HG03095 (cell line): ENCODE measurements at regions not wholly inside any gene's neighbourhood (a gene's known extent, or its start where the extent isn't known, plus 50 kb on each side); places are given as distances from the start of the nearest gene placed in this dataset.
"Not testable (repeated sequence)": the region's sequence is repeated elsewhere in the genome, so short reads cannot be mapped to it uniquely, and the experiment has no call there.

Experiments
- ATAC-seq: cut with Tn5 transposase; IDR thresholded peaks from one replicate; pipeline ENCODE4 v1.9.1; 2021; ENCODE audit warnings: moderate library complexity; ENCODE audit not compliant: unreplicated experiment

DNA sequence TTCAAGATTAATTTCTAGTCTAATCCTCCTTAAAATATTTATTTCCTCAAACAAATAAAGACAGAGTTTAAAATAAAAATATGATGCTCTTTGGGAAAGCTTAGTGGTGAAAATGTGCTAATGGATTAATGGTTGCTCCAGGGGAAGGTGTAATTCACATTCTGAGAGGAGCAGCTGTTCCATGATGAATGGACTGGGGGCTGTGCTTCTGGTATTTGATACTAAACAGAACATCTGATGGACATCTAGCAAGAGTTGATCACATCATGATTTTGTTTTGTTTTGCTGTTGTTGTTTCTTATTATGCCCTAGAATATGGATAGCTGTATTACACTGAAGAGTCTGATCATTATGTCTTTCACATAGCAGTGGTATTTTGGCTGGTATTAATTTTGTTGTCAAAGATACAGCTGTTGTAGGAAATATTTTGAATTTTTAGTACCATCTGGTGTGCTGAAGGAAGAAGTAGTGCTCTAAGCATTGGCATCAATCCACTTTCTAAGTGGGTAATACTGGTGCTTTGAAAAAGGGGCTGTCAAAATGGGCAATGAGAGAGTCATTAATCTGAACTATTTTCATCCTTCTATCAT is 296.4 kb downstream of the ADAMTS20 start:
- ATAC-seq, result no peak

DNA sequence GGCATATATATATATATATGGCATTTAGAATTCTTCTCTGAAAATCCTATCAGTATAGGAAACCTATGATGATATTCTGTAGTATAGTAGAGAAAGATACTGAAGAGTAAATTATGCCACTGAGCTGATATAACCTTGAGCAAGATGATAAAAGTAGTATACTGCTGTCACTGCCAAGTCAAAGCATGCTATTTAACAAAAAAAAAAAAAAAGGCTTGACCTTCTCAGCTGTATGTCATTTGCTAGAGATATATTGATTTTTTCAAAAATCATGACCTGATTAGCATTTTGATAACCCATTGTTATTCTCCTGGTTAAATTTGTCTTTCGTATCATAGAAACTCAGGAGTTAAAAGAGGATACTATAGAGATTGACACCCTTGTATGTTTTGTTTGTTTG is 299.4 kb downstream of the ADAMTS20 start:
- ATAC-seq, result no peak

DNA sequence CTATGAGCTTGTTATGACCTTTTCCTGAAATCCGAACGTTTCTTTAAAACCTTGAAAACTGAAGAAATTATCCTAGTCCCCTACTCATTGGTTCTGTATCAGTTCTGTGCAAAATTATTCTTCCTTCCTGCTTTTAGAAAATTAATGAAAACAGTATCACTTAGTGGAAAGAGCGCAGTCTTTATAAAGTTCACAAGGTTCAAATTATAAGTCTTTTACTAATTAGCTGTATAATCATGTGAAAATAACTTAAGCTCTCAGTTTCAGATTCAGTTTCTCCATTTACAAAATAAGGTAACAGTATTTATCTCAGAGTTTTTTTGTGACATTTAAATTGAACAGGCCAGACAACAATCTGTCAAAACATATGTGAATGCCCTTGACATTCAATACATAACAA is 306.1 kb downstream of the ADAMTS20 start:
- no peak for ATAC-seq

DNA sequence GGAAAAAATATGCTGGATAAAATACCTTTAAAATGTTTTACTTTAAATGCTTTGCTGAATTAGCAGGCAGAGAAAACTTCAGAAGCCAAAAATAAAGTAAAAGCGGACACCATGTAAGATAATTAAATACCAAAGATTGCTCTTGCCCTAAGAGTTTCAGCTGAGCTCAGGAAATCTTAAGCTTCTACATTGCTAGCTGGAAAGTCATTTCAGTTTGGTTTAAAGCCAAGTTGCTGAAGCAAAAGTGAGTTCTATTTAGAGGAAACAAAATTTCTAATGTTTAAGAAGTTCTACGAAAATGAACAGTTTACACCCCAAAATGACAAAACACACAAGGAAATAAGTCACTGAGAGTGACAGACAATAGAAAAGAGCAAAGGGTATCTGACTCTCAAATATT is 310.0 kb downstream of the ADAMTS20 start:
- no peak for ATAC-seq

DNA sequence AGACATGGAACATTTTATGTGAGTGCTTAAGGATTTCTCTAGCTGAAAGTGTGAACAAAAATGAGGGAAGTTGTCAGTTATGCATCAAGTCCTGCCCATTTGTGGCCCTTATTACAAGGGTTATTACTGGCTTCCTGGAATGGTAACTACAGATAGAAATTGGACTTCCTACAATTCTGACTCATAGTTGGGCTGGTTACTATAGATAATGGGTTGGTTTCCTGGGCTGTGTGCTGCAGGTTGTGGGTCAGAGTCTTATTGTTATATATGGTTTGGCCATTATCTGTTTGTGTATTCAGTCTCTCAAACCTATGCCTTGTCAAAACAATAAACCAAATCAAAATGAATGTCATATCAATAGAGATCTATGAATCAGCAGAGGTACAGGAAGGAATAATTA is 313.7 kb downstream of the ADAMTS20 start:
- ATAC-seq, result no peak

DNA sequence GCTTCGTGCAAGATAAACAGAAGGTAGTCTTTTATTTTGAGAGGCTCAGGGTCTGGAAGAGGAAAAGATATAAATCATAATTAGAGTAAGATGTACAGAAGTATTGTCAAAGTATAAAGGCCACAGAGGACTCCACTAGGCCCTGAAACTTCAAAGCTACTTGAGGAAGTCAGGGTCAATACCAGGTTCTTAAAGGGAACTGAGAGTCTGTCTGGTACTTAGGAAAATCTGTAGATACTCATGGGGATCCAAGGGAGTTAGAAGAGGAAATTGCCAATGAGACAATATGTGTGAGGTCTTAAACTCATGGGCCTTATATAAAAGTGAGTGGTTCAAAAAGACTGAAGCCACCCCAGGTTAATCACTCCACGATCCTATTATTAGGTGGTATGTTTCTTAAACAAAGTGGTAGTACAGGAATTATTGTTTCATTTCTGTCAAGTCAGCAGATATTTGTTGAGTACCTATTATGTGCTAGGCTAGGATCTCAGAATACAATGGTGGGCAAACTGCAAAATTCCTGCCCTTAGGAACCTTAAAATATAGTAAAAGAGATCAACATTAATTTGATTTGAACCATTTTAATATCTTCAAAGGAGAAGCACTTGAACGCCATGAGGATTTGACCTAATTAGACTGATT is 314.6 kb downstream of the ADAMTS20 start:
- ATAC-seq, result no peak

DNA sequence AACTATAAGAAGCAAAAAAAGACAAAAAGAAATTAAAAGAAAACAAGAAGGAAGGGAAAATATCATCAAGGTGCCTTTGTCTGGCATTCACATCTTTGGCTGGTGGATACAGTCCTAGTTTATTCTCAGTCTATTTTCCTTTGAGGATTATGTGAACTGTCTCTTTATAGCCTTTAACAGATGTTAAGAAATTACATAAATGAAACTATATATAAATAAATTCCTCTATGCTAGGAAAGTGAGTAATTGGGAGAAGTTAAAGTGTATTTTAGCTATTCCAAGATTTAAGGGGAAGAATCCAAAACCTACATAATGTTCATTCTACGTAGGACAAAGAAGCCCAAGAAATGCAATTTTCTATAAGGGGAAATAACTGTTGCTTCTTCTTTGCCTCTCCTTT is 316.3 kb downstream of the ADAMTS20 start:
- ATAC-seq, result no peak

DNA sequence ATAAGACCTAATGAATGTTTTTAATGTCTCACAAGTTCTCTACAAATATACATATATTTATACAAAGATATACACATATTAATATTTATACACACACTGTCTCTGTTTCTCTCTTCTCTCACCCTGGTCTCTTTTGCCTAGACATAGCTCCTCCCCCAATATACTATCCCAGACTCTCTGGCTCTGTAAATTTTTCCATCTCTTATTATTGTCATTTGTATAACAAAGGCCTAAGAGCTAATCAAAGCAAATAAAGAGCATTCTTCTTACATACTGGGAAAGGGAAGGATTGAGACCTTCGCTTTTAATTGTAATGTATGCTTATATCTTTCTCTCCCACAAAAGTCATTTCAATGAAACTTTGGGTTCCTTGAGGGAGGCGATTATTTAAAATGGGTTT is 318.1 kb downstream of the ADAMTS20 start:
- no peak for ATAC-seq

DNA sequence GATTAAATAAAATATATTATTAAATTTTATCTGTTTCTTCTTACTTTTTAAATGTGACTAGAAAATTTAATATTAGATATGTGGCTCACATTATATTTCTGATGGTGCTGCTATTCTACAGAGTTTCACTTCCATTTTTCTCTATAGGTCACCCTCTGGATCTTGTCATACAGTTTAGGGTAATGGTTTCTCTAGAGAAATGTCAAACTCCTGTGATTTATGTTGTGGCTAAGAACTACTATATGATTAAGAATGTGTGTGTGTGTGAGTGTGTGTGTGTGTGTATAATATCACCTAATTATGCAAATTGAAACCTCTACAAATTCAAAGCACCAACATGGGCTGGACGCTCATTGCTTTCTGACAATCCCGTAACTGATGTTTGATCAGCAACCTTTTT is 325.9 kb downstream of the ADAMTS20 start:
- ATAC-seq, result no peak

DNA sequence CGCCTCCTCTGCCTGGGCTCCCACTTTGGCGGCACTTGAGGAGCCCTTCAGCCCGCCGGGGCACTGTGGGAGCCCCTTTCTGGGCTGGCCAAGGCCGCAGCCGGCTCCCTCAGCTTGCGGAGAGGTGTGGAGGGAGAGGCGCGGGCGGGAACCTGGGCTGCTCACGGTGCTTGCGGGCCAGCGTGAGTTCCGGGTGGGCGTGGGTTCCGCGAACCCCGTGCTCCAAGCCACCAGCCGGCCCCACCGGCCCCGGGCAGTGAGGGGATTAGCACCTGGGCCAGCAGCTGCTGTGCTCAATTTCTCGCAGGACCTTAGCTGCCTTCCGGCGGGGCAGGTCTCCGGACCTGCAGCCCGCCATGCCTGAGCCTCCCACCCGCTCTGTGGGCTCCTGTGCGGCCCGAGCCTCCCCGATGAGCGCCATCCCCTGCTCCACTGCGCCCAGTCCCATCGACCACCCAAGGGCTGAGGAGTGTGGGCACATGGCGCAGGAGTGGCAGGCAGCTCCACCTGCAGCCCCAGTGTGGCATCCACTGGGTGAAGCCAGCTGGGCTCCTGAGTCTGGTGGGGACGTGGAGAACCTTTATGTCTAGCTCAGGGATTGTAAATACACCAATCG is 327.7 kb downstream of the ADAMTS20 start:
- not testable (repeated sequence) for ATAC-seq

DNA sequence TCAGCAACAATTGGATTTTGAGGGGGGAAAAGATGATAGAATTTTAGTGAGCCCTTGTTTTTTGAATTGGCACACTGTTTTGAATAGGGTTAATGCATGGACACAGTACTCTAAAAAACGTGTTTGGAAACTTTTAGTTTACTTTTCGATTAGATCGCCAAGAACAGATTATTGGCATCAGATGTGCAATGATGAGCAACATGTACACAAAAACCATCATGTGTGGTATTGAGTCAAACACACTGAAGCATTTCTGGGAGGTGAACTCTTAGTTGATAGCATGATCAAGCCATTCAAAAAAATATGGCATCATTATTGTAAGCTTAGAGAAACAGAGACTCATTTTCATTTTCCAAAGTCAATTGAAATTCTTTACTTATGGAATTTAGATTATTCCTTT is 329.2 kb downstream of the ADAMTS20 start:
- ATAC-seq, result no peak

DNA sequence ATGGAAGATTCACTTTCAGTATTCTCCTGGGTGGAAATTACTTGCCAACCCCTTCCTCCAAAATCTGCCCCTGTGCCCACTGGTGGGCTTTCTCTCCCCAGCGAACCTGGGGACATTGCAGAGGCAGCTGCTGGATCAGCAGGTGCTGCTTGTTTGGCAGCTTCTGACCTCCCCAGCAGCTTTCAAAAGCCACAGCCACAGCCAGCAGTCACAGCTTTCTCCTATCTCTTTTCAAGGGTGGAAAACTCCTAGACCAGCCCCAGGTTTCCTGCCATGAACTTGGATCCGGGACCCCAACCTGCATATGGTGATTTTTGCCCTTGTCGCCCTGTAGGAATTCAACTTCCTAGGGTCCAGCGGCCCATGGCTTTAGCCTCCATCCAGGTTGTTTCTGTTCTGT is 330.8 kb downstream of the ADAMTS20 start:
- ATAC-seq, result no peak

DNA sequence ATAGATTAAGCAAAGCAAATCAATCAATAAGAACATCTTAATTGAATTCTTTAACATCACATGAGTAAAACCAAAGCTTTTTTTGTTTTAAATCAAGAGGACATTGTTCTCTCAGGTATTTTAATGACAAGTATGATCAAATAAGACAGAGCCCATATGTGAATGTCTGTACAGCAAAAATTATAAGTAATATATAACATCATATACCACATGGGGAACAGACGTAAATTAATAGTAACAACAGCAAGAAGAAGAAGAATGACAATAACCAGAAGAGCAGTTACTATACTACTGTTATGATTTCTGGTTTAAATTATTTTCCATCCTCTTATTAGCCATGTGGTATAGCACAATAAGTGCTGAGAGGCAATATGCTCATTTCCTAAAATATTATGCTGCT is 335.5 kb downstream of the ADAMTS20 start:
- no peak for ATAC-seq

DNA sequence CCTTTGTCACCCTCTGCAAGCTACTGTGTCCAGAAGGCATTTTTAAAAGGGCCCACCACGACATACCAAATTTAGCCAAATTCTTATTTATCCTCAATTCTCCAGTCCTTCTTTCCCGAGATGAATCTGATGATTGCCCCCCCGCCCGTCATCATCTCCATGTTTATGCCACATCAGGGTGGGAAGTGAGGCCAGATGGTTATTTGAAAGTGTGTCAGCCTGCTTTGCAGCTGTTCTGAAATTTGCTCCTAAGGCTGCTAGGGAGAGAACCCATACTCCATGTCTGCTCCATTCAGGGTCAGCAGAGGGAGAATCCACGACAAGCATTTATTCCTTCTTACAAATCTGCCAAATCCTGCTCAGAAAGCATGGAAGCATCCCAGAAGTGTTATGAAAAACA is 337.8 kb downstream of the ADAMTS20 start:
- ATAC-seq, result no peak

DNA sequence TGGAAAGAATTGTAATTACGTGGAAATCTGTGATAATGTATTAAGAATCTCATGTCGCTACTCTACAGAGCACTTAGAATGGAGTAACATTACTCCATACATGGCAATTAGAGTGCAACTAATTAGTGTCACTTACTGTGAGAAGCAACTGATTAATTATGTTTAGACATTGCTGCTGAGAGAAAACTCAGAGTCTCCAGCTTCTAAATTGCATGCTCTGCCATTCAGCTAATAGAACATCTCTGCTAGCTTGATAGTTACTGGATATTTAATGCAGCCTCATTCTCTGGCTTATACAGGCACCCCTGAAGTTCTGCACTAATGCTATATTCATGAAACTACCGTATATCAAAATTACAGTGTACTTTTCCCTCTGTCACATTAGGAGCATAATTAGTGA is 338.4 kb downstream of the ADAMTS20 start:
- no peak for ATAC-seq

DNA sequence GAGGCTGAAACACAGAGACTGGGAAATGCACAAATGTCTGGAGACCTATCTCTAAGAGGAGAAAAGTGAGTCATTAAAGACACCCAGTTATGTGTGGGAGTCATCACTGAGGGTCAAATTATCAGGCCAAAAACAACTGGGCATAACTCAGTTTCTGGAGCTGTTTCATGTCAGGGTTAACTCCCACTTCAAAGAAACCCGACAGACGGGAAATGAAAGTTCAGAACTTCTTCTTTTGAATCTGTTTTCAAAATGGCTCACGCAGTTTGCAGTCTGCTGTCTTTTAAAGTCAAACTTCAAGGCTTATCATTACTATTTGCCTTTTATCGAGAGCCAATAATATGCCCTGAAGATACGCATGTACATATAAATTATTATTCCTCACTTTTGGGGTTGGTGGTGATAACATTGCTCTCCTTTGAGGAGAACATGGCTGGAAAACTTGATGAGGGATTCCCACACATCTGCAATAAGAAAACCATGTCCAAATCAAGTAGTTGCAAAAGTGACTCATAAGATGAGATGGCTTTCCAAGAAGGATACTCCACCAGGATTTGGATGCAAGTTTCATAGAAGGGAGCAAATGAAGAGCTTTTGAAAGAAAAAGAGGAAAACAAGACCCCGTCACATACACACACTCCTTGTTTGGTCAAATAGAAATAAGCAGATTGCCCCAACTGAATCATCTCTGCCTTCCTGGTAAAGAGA is 341.4 kb downstream of the ADAMTS20 start:
- peak; percentile 96 for ATAC-seq

DNA sequence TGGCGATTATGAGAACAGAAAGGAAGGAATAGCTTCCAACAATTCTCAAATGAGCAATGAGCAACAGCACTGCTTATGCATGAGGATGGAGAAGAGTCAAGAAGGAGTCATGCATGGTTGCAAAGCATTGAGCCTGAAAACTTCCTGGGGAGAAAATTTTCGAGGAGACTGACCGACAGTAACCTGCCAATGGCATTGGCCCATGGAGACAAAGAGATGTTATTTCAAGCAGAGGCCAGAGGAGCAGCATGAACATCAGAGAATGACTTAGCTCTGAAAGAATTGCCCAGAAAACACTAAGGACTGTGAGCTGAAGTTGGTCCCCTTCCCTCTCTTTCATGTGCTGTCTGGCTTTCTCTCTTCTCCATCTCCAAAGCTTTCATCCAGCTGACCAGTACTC is 343.4 kb downstream of the ADAMTS20 start:
- ATAC-seq, result no peak

DNA sequence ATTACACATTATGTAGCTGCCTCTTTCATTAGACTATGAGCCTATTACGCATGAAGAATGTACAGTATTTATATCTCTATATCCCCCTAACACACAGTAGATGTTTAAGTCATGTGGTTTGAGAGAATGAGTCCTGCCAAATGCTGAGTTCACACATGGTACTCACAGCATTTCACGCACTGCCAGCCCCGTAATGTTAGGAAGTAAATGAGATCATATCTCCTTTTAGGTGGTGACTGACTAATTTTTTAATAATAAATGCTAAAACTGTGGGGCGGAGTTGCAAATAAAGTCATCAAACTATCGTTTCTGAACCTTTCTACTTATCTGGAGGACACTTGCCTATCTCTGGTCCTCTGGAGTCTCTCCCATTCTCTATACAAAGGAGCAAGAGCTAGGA is 343.8 kb downstream of the ADAMTS20 start:
- no peak for ATAC-seq

DNA sequence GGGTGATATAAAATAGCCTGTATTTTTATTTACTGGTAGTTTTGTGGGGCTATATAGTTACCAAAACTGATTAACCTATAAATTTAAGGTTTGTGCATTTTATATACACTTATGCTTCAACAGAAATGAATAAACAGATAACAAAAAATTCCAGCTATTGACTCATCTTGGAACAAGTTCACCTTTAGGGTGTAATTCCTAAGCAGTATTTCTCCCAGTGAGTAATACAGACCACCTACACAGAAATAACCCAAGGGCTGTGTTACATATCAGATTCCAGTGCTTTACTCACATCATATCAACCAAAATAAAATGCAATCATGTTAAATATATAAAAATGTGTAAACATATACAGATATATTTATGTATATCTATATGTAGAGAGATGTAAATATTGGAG is 345.6 kb downstream of the ADAMTS20 start:
- ATAC-seq, result no peak

DNA sequence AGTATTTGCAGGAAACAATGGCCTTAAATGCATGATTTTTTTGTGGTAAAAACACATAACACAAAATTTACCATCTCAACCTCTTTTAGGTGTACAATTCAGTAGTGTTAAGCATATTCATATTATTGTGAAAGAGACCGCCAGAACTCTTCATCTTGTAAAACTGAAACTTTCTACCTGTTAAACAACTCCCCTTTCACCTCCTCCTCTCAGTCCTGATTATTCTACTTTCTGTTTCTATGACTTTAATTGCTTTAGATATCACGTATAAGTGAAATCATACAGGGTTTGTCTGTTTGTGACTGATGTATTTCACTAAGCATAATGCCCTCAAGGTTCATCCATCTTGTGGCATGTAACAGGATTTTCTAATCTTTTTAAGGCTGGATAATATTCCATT is 353.4 kb downstream of the ADAMTS20 start:
- no peak for ATAC-seq

DNA sequence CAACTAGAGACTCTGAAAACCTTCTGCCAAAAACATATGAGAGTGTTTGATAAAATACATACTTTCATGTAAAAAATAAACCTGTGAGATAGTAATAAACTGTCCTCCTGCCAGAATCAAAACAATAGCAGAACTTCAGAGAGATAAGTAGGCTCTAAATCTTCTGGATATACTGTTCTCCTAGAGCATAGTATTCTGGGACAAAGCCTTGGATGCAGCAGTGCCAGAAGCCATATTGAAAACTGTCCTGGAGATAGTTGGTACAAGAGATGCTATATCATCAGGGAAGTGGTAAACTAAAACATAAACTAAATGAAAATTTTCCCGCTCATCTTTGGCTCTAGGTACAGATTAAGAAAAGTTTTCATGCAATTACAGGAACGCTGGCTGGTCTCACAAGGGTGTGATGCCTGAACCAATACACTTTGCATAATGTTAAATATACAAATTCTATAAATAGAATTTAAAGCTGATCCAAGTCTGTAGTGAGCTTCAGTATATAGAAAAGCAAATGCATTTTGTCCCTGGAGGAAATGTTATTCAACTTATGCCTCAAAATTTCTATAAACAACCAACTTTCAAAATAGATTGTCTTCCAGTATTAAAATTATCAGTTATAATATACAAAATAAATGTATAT is 355.6 kb downstream of the ADAMTS20 start:
- no peak for ATAC-seq

DNA sequence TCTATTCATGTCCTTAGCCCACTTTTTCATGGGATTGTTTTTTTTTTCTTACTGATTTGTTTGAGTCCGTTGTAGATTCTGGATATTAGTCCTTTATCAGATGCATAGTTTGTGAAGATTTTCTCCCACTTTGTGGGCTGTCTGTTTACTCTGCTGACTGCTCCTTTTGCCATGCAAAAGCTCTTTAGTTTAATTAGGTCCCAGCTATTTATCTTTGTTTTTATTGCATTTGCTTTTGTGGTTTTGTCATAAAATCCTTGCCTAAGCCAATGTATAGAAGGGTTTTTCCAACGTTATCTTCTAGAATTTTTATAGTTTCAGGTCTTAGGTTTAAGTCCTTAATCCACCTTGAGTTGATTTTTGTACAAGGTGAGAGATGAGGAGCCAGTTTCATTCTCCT is 358.9 kb downstream of the ADAMTS20 start:
- ATAC-seq, result not testable (repeated sequence)
